HG03469 (cell line): ENCODE measurements at regions not wholly inside any gene's neighbourhood (a gene's known extent, or its start where the extent isn't known, plus 50 kb on each side); places are given as distances from the start of the nearest gene placed in this dataset.

Source experiments
- ATAC-seq: cut with Tn5 transposase; IDR thresholded peaks from one replicate; pipeline ENCODE4 v1.9.1; 2021; ENCODE audit warnings: mild to moderate bottlenecking, moderate library complexity, moderate number of reproducible peaks; ENCODE audit not compliant: unreplicated experiment

- ATAC-seq: no peak
These were observed 1175.9 kb upstream of the CDH9 start for GRCh38 chr5:28214292-28214691.

DNA sequence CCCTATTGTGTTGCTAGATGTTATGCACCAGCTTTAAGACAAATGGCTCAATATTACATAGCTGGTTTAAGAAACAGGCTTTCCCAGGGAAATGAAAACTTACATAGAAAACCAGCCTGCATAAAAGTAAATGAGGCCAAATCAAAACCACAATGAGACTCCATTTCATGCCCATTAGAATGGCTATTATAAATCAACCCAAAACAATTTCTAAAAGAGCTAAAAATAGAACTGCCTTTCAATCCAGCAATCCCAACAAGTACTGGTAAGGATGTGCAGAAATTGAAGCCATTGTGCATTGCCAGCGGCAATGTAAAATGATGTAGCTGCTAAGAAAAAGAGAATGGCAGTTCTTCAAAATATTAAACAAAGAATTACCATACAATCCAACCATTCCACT is 1170.0 kb upstream of the CDH9 start:
- no peak for ATAC-seq

GRCh38 chr5:28190011-28190410 is 1151.6 kb upstream of the CDH9 start:
- ATAC-seq: no peak

- ATAC-seq: no peak
These were observed 1136.3 kb upstream of the CDH9 start for GRCh38 chr5:28174691-28175090.

- ATAC-seq: no peak
These were observed 1126.7 kb upstream of the CDH9 start for GRCh38 chr5:28165096-28165495.

DNA sequence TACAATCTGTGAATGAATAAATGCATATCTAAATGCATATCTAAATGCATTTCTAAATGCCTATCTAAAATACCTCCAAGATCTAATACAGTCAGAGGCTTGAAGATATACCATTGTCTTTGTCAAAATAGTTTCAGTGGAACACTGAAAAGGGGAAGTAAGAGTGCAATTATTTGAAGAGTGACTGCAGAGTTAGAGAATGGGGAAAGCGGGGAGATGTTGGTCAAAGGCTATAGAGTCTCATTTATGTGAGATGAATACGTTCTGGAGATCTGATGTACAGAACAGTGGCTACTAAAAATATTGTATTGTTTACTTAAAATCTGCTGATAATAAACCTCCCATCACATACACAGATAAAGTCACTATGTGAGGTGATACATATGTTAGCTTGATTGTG is 1126.2 kb upstream of the CDH9 start:
- no peak for ATAC-seq

- no peak for ATAC-seq
These were observed 1118.6 kb upstream of the CDH9 start for GRCh38 chr5:28156981-28157380.

- ATAC-seq: no peak
These were observed 1105.1 kb upstream of the CDH9 start for GRCh38 chr5:28143519-28143918.

GRCh38 chr5:28132151-28132550 is 1093.8 kb upstream of the CDH9 start:
- no peak for ATAC-seq

DNA sequence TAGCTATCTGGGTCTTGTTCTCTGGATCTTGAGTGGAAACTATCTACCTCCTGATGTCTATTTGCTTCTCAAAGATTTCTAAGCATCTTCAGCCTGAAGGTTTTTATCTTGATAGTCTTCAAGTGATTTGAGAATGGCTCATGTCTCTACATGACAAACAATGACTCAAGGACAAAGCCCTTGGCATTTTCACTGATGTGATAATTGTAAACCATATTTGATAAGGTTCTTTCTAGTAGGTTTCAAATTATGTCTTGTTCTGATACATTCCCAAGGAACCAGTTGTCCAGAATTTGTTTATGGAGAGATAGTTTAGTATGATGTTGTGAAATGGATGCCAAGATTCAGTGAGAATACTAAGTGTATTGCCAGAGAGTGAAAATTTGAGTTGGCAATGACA is 1079.3 kb upstream of the CDH9 start:
- ATAC-seq: no peak

DNA sequence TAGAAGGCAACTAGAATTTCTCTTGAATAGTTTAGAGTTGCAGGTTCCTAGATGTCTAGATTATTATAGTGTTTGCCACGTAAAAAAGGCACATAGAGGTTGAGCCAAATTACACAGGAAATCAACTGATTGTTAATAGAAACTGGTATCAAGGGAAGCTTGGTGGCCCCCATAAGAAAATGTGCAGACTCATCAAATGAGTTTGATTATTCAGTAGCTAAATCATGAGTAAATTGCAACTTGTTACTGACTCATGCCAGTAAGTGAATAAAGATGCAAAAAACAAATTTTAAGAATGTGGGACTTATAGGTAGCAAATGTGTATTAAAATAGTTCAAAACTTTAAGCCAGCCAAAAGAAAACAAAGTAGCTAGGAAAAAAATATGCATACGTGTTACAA is 1078.9 kb upstream of the CDH9 start:
- ATAC-seq: no peak

DNA sequence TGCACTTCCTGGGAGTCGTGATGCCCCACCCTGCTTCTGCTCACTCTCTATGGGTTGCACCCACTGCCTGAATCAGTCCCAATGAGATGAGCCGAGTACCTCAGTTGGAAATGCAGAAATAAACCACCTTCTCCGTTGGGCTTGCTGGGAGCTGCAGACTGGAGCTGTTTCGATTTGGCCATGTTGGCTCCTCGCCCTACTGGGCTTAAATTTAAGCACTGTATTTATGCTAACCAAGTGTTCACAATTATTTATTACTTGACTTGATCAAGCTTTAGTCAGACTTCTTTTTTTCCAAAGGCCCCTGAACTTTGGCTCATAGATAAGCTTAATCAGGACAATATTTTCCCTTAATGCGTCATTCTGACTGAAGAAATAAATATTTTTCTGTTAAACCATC is 1072.4 kb upstream of the CDH9 start:
- ATAC-seq: no peak

GRCh38 chr5:28104080-28104479 is 1065.7 kb upstream of the CDH9 start:
- no peak for ATAC-seq

GRCh38 chr5:28084069-28084468 is 1045.7 kb upstream of the CDH9 start:
- no peak for ATAC-seq

GRCh38 chr5:28082610-28083009 is 1044.2 kb upstream of the CDH9 start:
- ATAC-seq: no peak

DNA sequence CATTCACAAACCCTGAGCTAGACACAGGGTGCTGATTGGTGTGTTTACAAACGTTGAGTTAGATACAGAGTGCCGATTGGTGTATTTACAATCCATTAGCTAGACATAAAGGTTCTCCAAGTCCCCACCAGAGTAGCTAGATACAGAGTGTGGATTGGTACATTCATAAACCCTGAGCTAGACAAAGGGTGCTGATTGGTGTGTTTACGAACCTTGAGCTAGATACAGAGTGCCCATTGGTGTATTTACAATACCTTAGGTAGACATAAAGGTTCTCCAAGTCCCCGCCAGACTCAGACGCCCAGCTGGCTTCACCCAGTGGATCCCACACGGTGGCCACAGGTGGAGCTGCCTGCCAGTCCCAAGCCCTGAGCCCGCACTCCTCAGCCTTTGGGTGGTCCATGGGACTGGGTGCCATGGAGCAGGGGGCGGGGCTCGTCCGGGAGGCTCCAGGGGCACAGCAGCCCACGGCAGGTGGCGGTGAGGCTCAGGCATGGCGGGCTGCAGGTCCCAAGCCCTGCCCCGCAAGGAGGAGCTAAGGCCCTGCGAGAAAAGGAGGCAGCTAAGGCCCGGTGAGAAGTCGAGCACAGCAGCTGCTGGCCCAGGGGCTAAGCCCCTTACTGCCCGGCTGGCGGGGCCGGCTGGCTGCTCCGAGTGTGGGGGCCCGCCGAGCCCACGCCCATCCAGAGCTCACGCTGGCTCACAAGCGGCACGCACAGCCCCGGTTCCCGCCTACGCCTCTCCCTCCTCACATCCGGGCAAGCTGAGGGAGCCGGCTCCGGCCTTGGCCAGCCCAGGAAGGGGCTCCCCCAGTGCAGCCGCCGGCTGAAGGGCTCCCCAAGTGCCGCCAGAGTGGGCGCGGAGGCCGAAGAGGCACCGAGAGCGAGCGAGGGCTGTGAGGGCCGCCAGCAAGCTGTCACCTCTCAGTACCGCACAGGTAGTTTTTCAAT is 1039.2 kb upstream of the CDH9 start:
- no peak for ATAC-seq

- ATAC-seq: no peak
These were observed 1028.5 kb upstream of the CDH9 start for GRCh38 chr5:28066856-28067255.

GRCh38 chr5:28065656-28066055 is 1027.3 kb upstream of the CDH9 start:
- no peak for ATAC-seq

GRCh38 chr5:28046596-28046995 is 1008.2 kb upstream of the CDH9 start:
- ATAC-seq: no peak

DNA sequence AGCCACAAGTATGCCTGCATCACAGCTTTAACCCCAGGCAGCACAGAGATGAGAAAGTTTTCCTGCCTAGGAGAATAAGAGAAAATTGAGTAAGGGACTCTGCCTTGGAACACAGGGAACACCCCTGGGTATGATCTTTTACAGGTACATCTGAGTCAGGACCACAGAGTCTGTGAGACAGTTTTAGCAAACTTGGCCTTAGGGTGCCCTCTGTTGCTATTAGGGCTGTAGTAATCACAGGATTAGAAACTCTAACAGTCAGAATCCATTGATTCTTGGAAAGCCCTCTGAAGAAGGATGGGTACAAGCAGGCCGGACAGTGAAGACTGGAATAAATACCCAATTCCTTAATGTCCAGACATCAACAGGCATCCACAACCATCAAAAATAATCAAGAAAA is 989.5 kb upstream of the CDH9 start:
- no peak for ATAC-seq

GRCh38 chr5:28017178-28017577 is 978.8 kb upstream of the CDH9 start:
- ATAC-seq: no peak

GRCh38 chr5:28014779-28015178 is 976.4 kb upstream of the CDH9 start:
- ATAC-seq: no peak

DNA sequence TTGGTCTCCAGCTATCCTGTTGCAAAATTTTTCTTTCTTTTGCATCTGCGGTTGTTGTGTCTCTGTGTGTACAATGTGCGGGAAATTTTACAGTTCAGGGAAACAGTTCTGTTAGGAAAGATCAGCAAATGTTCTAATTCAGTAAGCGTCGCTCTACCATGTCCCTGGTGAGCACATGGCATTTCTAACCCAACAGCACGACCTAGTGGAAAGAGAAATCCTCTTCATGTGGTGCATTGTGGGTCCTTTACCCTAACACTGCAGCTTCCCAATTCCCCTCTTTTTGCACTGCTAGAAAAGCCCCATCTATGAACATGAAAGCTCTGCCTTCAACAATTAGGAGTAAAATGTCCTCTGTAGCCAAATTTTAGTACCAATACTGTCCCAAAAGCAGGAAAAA is 974.2 kb upstream of the CDH9 start:
- ATAC-seq: no peak
